Neural cell (in vitro differentiated cells): ENCODE measurements at regions not wholly inside any gene's neighbourhood (a gene's known extent, or its start where the extent isn't known, plus 50 kb on each side); places are given as distances from the start of the nearest gene placed in this dataset.

ENCODE experiments used
- H2AFZ ChIP-seq: fragments of 200-600, 300-800 bp; sonication (generic), shearing (Covaris generic); 2 replicates; pipeline ENCODE4 v1.6.0; 2014; ENCODE audit warnings: low read depth, mild to moderate bottlenecking, antibody characterized with exemption, low read length, moderate library complexity
- H3F3A ChIP-seq: fragments of 200-600 bp; shearing (Covaris generic); 2 replicates; pipeline ENCODE4 v1.6.1; 2016; ENCODE audit warnings: mild to moderate bottlenecking, moderate library complexity, mixed read lengths, antibody characterized with exemption, low read length; ENCODE audit not compliant: insufficient read depth, poor library complexity, severe bottlenecking
- H3K27ac ChIP-seq: fragments of 200-600, 300-800 bp; sonication (generic), shearing (Covaris generic); 2 replicates; pipeline ENCODE4 v1.5.1; 2014; ENCODE audit warnings: mild to moderate bottlenecking, low read length, moderate library complexity
- H3K27me3 ChIP-seq: fragments of 300-800, 200-600 bp; sonication (generic), shearing (Covaris generic); 2 replicates; pipeline ENCODE4 v1.6.0; 2014; ENCODE audit warnings: mild to moderate bottlenecking, low read depth, low read length, moderate library complexity; ENCODE audit not compliant: insufficient read depth
- H3K36me3 ChIP-seq: fragments of 300-800, 200-600 bp; sonication (generic), shearing (Covaris generic); 2 replicates; pipeline ENCODE4 v1.5.1; 2014; ENCODE audit warnings: mild to moderate bottlenecking, antibody characterized with exemption, low read length, moderate library complexity; ENCODE audit not compliant: insufficient read depth
- H3K4me2 ChIP-seq: fragments of 300-800, 200-600 bp; sonication (generic), shearing (Covaris generic); 2 replicates; pipeline ENCODE4 v1.6.0; 2014; ENCODE audit warnings: mild to moderate bottlenecking, low read length
- H3K4me3 ChIP-seq: fragments of 300-800, 200-600 bp; sonication (generic), shearing (Covaris generic); 2 replicates; pipeline ENCODE4 v1.5.1; 2014; ENCODE audit warnings: mild to moderate bottlenecking, low read length, moderate library complexity
- H3K79me2 ChIP-seq: fragments of 200-600 bp; shearing (Covaris generic); replicated peaks from 2 replicates; pipeline ENCODE4 v1.6.0; 2014; ENCODE audit warnings: mild to moderate bottlenecking, low read length, moderate library complexity; ENCODE audit not compliant: insufficient read depth
- H3K9ac ChIP-seq: fragments of 300-800, 200-600 bp; sonication (generic), shearing (Covaris generic); 2 replicates; pipeline ENCODE4 v1.6.1; 2016; ENCODE audit warnings: mild to moderate bottlenecking, low read length, mixed read lengths
- H3K9me2 ChIP-seq: fragments of 200-600 bp; shearing (Covaris generic); 2 replicates; pipeline ENCODE4 v1.6.1; 2016; ENCODE audit warnings: mild to moderate bottlenecking, low read length, mixed read lengths; ENCODE audit not compliant: insufficient read depth
- H3K9me3 ChIP-seq: fragments of 200-600, 300-800 bp; sonication (generic), shearing (Covaris generic); 2 replicates; pipeline ENCODE4 v1.6.1; 2016; ENCODE audit warnings: mild to moderate bottlenecking, mixed run types, low read length, moderate library complexity, mixed read lengths
- H4K20me1 ChIP-seq: fragments of 200-600 bp; shearing (Covaris generic); 2 replicates; pipeline ENCODE4 v1.6.1; 2016; ENCODE audit warnings: mild to moderate bottlenecking, mixed run types; ENCODE audit not compliant: insufficient read depth
- CTCF ChIP-seq: fragments of 450-650 bp; IDR thresholded peaks from 2 replicates; pipeline ENCODE4 v1.5.1; 2014; ENCODE audit warnings: antibody characterized with exemption, mild to moderate bottlenecking, moderate library complexity; ENCODE audit not compliant: poor library complexity, severe bottlenecking
- EP300 ChIP-seq: fragments of 450-650 bp; conservative IDR thresholded peaks from 2 replicates; pipeline ENCODE4 v1.6.1; 2014; ENCODE audit warnings: antibody characterized with exemption, mild to moderate bottlenecking, moderate library complexity; ENCODE audit not compliant: poor library complexity, severe bottlenecking
- EZH2 ChIP-seq: fragments of 200-600, 300-800 bp; shearing (Covaris generic), sonication (generic); IDR thresholded peaks from 2 replicates; pipeline ENCODE4 v1.6.1; 2014; ENCODE audit warnings: antibody characterized with exemption, low read length, borderline replicate concordance, mild to moderate bottlenecking; ENCODE audit not compliant: insufficient read depth, poor library complexity, severe bottlenecking
- MXI1 ChIP-seq: fragments of 450-650 bp; conservative IDR thresholded peaks from 2 replicates; pipeline ENCODE4 v1.6.1; 2014; ENCODE audit warnings: antibody characterized with exemption, mild to moderate bottlenecking; ENCODE audit not compliant: poor library complexity, severe bottlenecking
- POLR2AphosphoS5 ChIP-seq: IDR thresholded peaks from 2 replicates; pipeline ENCODE4 v1.6.1; 2012
- RAD21 ChIP-seq: fragments of 450-650 bp; conservative IDR thresholded peaks from 2 replicates; pipeline ENCODE4 v1.6.1; 2014; ENCODE audit warnings: antibody characterized with exemption, mild to moderate bottlenecking, moderate library complexity
- REST ChIP-seq: IDR thresholded peaks from 2 replicates; pipeline ENCODE4 v1.6.1; 2012; ENCODE audit warnings: borderline replicate concordance
- SMC3 ChIP-seq: fragments of 450-650 bp; conservative IDR thresholded peaks from 2 replicates; pipeline ENCODE4 v1.6.1; 2014; ENCODE audit warnings: antibody characterized with exemption, mild to moderate bottlenecking, moderate library complexity; ENCODE audit not compliant: poor library complexity
- TAF1 ChIP-seq: IDR thresholded peaks from 2 replicates; pipeline ENCODE4 v1.6.1; 2012; ENCODE audit warnings: low read depth

GRCh38 chr11:93081694-93082093 is 112.2 kb downstream of the MTNR1B start:
- Histone ChIP-seq H3K9me3 (no peaks in the 10 kb centered on the region), H3K36me3 (no peaks in the 10 kb centered on the region), H3K4me2 (no peak overlapping the region), H3K27ac (no peak overlapping the region), H4K20me1 (no peaks in the 10 kb centered on the region), H3K9me2 (no peaks in the 10 kb centered on the region), H2AFZ (no peak overlapping the region), H3K4me3 (no peak overlapping the region), H3K9ac (no peak overlapping the region), H3K79me2 (no peaks in the 10 kb centered on the region), H3K27me3 (no peaks in the 10 kb centered on the region), H3F3A (no peaks in the 10 kb centered on the region)
- TF ChIP-seq SMC3: no peak
- TF ChIP-seq RAD21: no peak
- no peak for TF ChIP-seq POLR2AphosphoS5
- no peak for TF ChIP-seq TAF1
- TF ChIP-seq MXI1: no peak
- no peak for TF ChIP-seq REST
- TF ChIP-seq EP300: no peak
- no peak for TF ChIP-seq CTCF
- TF ChIP-seq EZH2: no peak

GRCh38 chr11:93082900-93083299 is 113.4 kb downstream of the MTNR1B start:
- no peak overlapping the region for H3K27ac ChIP-seq
- TF ChIP-seq MXI1 (no peak), EZH2 (no peak), REST (no peak), CTCF (no peak), TAF1 (no peak)
- no peak overlapping the region for H3K4me3 ChIP-seq
- no peak overlapping the region for H3K9ac ChIP-seq
- H4K20me1 ChIP-seq: no peaks in the 10 kb centered on the region
- no peaks in the 10 kb centered on the region for H3K9me2 ChIP-seq
- no peak overlapping the region for H3K4me2 ChIP-seq
- no peaks in the 10 kb centered on the region for H3K36me3 ChIP-seq
- H3F3A ChIP-seq: no peaks in the 10 kb centered on the region
- H3K27me3 ChIP-seq: no peaks in the 10 kb centered on the region
- H3K9me3 ChIP-seq: no peaks in the 10 kb centered on the region
- no peaks in the 10 kb centered on the region for H3K79me2 ChIP-seq
- no peak overlapping the region for H2AFZ ChIP-seq
